OCI-LY7 (cell line): ENCODE measurements at regions not wholly inside any gene's neighbourhood (a gene's known extent, or its start where the extent isn't known, plus 50 kb on each side); places are given as distances from the start of the nearest gene placed in this dataset.

Experiments
- CTCF ChIP-seq: fragments of 200-600 bp; sonication (generic); conservative IDR thresholded peaks from 2 replicates; pipeline ENCODE4 v1.5.1; 2014; ENCODE audit warnings: mild to moderate bottlenecking, antibody characterized with exemption, low read length, moderate library complexity, mixed read lengths
- EZH2phosphoT487 ChIP-seq: fragments of 200-600 bp; sonication (generic); IDR thresholded peaks from 2 replicates; pipeline ENCODE4 v1.6.1; 2018; ENCODE audit warnings: low read depth, borderline replicate concordance, mild to moderate bottlenecking, mixed run types, antibody characterized with exemption, low read length, moderate library complexity, mixed read lengths

GRCh38 chr2:52402128-52402527, 1365.5 kb upstream of the CHAC2 start:
- TF ChIP-seq CTCF, result no peak
- TF ChIP-seq EZH2phosphoT487, result no peak
